H1 (cell line): ENCODE measurements at regions not wholly inside any gene's neighbourhood (a gene's known extent, or its start where the extent isn't known, plus 50 kb on each side); places are given as distances from the start of the nearest gene placed in this dataset.

ENCODE experiments used
- CTCF ChIA-PET: fragments of 300-600 bp; sonication (Branson Sonifier 250); formaldehyde crosslinking; loops from one replicate; lab custom pipeline; 2021; ENCODE audit not compliant: partially characterized antibody; lab: Charles Lee
- POLR2A ChIA-PET: fragments of 300-600 bp; sonication (Branson Sonifier 250); formaldehyde crosslinking; loops from one replicate; lab custom pipeline; 2021; ENCODE audit warnings: inconsistent platforms; ENCODE audit not compliant: partially characterized antibody; lab: Charles Lee
- DNase-seq, 2 experiments: peaks; one replicate each; pipeline versions ENCODE4 v3.0.0 to v3.0.0-alpha.2; 2010 to 2022; ENCODE audit warnings: low spot score in 2 of 2, low read depth in 1 of 2, mixed read lengths in 1 of 2
- FAIRE-seq: peaks from 2 replicates; lab custom pipeline; 2011; peaks lifted over from hg19 to GRCh38; lab: Jason Lieb, UNC
- H2AFZ ChIP-seq: 2 replicates; pipeline ENCODE4 v1.8.1; 2012; ENCODE audit warnings: low read length, inconsistent platforms
- H2AK5ac ChIP-seq: 2 replicates; pipeline ENCODE4 v1.6.1; 2013; ENCODE audit warnings: low read depth, low read length
- H2BK120ac ChIP-seq: replicated peaks from 2 replicates; pipeline ENCODE3; 2013; ENCODE audit warnings: low read depth, low read length, inconsistent platforms
- H2BK12ac ChIP-seq: 2 replicates; pipeline ENCODE4 v1.6.1; 2013; ENCODE audit warnings: low read depth, low read length
- H2BK15ac ChIP-seq: 2 replicates; pipeline ENCODE4 v1.6.1; 2013; ENCODE audit warnings: low read length
- H2BK20ac ChIP-seq: 2 replicates; pipeline ENCODE4 v1.6.1; 2013; ENCODE audit warnings: low read length
- H2BK5ac ChIP-seq: 2 replicates; pipeline ENCODE4 v1.6.1; 2013; ENCODE audit warnings: low read depth, low read length
- H3K14ac ChIP-seq: 2 replicates; pipeline ENCODE4 v1.6.1; 2013; ENCODE audit warnings: inconsistent platforms; ENCODE audit not compliant: insufficient read length
- H3K18ac ChIP-seq: 2 replicates; pipeline ENCODE4 v1.6.1; 2013; ENCODE audit warnings: low read length; ENCODE audit errors: extremely low read depth
- H3K23ac ChIP-seq: 2 replicates; pipeline ENCODE4 v1.6.1; 2013; ENCODE audit warnings: inconsistent platforms; ENCODE audit not compliant: insufficient read length
- H3K23me2 ChIP-seq: 2 replicates; pipeline ENCODE4 v1.6.1; 2013; ENCODE audit warnings: low read depth, low read length
- H3K27ac ChIP-seq: 2 replicates; pipeline ENCODE4 v1.6.1; 2011; ENCODE audit warnings: low read depth, low read length, inconsistent platforms
- H3K27me3 ChIP-seq, 4 experiments: replicated peaks in 1 of 4; 1 replicate in 1 of 4; 2 replicates in 3 of 4; pipeline versions ENCODE4 v1.6.1 to v1.8.1; 2011 to 2013; ENCODE audit warnings: low read length in 3 of 4, mild to moderate bottlenecking in 3 of 4, inconsistent platforms in 2 of 4, mixed read lengths in 2 of 4, moderate library complexity in 1 of 4; ENCODE audit not compliant: control insufficient read depth in 3 of 4, insufficient read depth in 3 of 4; ENCODE audit errors: extremely low read depth in 1 of 4
- H3K36me3 ChIP-seq, 4 experiments: 2 replicates each; pipeline versions ENCODE4 v1.6.1 to v1.8.1; 2011 to 2013; ENCODE audit warnings: mild to moderate bottlenecking in 4 of 4, low read length in 3 of 4, moderate library complexity in 2 of 4, control low read depth in 1 of 4, inconsistent platforms in 1 of 4; ENCODE audit not compliant: insufficient read depth in 4 of 4, control insufficient read depth in 2 of 4
- H3K4ac ChIP-seq: replicated peaks from 2 replicates; pipeline ENCODE3; 2013; ENCODE audit warnings: low read length, low read depth, mixed read lengths, inconsistent platforms; ENCODE audit not compliant: insufficient read length
- H3K4me1 ChIP-seq, 4 experiments: replicated peaks in 1 of 4; 1 replicate in 1 of 4; 2 replicates in 3 of 4; pipeline versions ENCODE4 v1.6.1 to v1.8.1; 2011 to 2013; ENCODE audit warnings: low read length in 3 of 4, inconsistent platforms in 2 of 4, mixed read lengths in 1 of 4; ENCODE audit not compliant: insufficient read depth in 4 of 4, control insufficient read depth in 3 of 4
- H3K4me2 ChIP-seq, 2 experiments: 2 replicates each; pipeline versions ENCODE4 v1.6.1 to v1.8.1; 2011 to 2013; ENCODE audit warnings: low read depth in 2 of 2, low read length in 2 of 2, control low read depth in 1 of 2, inconsistent platforms in 1 of 2, mild to moderate bottlenecking in 1 of 2; ENCODE audit not compliant: insufficient read depth in 1 of 2
- H3K4me3 ChIP-seq, 4 experiments: fragments of 200-600, 300-600 bp in 1 of 4; sonication (generic), shearing (Covaris generic), sonication (Bioruptor Twin) in 1 of 4; 2 replicates each; pipeline versions ENCODE4 v1.5.1 to v1.8.1; 2011 to 2016; ENCODE audit warnings: low read length in 4 of 4, low read depth in 3 of 4, control low read depth in 2 of 4, inconsistent platforms in 2 of 4, mild to moderate bottlenecking in 2 of 4, mixed read lengths in 1 of 4, moderate library complexity in 1 of 4; ENCODE audit not compliant: insufficient read depth in 2 of 4; ENCODE audit errors: extremely low read depth in 1 of 4
- H3K56ac ChIP-seq: replicated peaks from 2 replicates; pipeline ENCODE3; 2013; ENCODE audit warnings: low read depth, mild to moderate bottlenecking, mixed read lengths, low read length, inconsistent platforms; ENCODE audit not compliant: insufficient read length
- H3K79me1 ChIP-seq: 2 replicates; pipeline ENCODE4 v1.6.1; 2013; ENCODE audit warnings: low read depth, low read length, control low read depth
- H3K79me2 ChIP-seq, 2 experiments: 2 replicates each; pipeline versions ENCODE4 v1.6.1 to v1.8.1; 2012 to 2013; ENCODE audit warnings: low read length in 2 of 2, mild to moderate bottlenecking in 2 of 2, inconsistent platforms in 1 of 2; ENCODE audit not compliant: insufficient read depth in 2 of 2, control insufficient read depth in 1 of 2
- H3K9ac ChIP-seq, 4 experiments: replicated peaks in 1 of 4; 1 replicate in 1 of 4; 2 replicates in 3 of 4; pipeline versions ENCODE4 v1.6.1 to v1.8.1; 2011 to 2013; ENCODE audit warnings: low read depth in 3 of 4, low read length in 3 of 4, control low read depth in 2 of 4, mild to moderate bottlenecking in 2 of 4, moderate library complexity in 2 of 4, inconsistent platforms in 1 of 4; ENCODE audit errors: extremely low read depth in 1 of 4
- H3K9me3 ChIP-seq, 2 experiments: 2 replicates each; pipeline versions ENCODE4 v1.6.1 to v1.8.1; 2012 to 2013; ENCODE audit warnings: mild to moderate bottlenecking in 2 of 2, moderate library complexity in 2 of 2, control low read depth in 1 of 2, inconsistent platforms in 1 of 2, low read depth in 1 of 2, low read length in 1 of 2, mixed read lengths in 1 of 2; ENCODE audit not compliant: insufficient read depth in 2 of 2
- H4K20me1 ChIP-seq, 2 experiments: replicated peaks in 1 of 2; 2 replicates each; pipeline versions ENCODE3 to v1.8.1; 2011 to 2013; ENCODE audit warnings: inconsistent platforms in 2 of 2, low read length in 2 of 2, mild to moderate bottlenecking in 1 of 2; ENCODE audit not compliant: insufficient read depth in 2 of 2, control insufficient read depth in 1 of 2
- H4K5ac ChIP-seq: 2 replicates; pipeline ENCODE4 v1.6.1; 2013; ENCODE audit warnings: low read length, low read depth, mixed read lengths, inconsistent platforms; ENCODE audit not compliant: insufficient read length
- H4K8ac ChIP-seq: 2 replicates; pipeline ENCODE4 v1.8.0; 2013; ENCODE audit warnings: mild to moderate bottlenecking, moderate library complexity, low read length, inconsistent platforms; ENCODE audit not compliant: insufficient read depth; ENCODE audit errors: extremely low read depth
- H4K91ac ChIP-seq: replicated peaks from 2 replicates; pipeline ENCODE3; 2013; ENCODE audit warnings: low read length, mixed read lengths, inconsistent platforms; ENCODE audit not compliant: insufficient read length
- BACH1 ChIP-seq: IDR thresholded peaks from 2 replicates; pipeline ENCODE4 v1.6.1; 2012; ENCODE audit warnings: low read length, improper control_type of control experiment
- CBX5 ChIP-seq: fragments of 300-800, 300-1000 bp; sonication (generic); IDR thresholded peaks from 2 replicates; pipeline ENCODE4 v1.7.1; 2016; ENCODE audit warnings: antibody characterized with exemption, low read length, low read depth
- CBX8 ChIP-seq: fragments of 300-800, 300-1000 bp; sonication (generic); IDR thresholded peaks from 2 replicates; pipeline ENCODE4 v1.7.1; 2016; ENCODE audit warnings: low read depth, low read length, borderline replicate concordance
- CEBPB ChIP-seq: IDR thresholded peaks from 2 replicates; pipeline ENCODE4 v1.6.1; 2012; ENCODE audit warnings: low read depth, low read length
- CHD1 ChIP-seq: IDR thresholded peaks from 2 replicates; pipeline ENCODE4 v1.6.1; 2012; ENCODE audit warnings: low read depth, low read length, improper control_type of control experiment
- EP300 ChIP-seq, 2 experiments: IDR thresholded peaks; 1 replicate in 1 of 2; 2 replicates in 1 of 2; pipeline ENCODE4 v1.6.1; 2011 to 2012; ENCODE audit warnings: low read depth in 2 of 2, low read length in 2 of 2, mild to moderate bottlenecking in 2 of 2, borderline replicate concordance in 1 of 2, inconsistent platforms in 1 of 2, moderate library complexity in 1 of 2
- GABPA ChIP-seq: IDR thresholded peaks from 2 replicates; pipeline ENCODE4 v1.6.1; 2011; ENCODE audit warnings: mild to moderate bottlenecking, low read length, moderate library complexity, borderline replicate concordance; ENCODE audit not compliant: insufficient read depth
- JUN ChIP-seq: IDR thresholded peaks from 2 replicates; pipeline ENCODE4 v1.6.1; 2011; ENCODE audit warnings: low read depth, mild to moderate bottlenecking, improper control_type of control experiment, low read length
- JUND ChIP-seq: IDR thresholded peaks from 2 replicates; pipeline ENCODE4 v1.6.1; 2011; ENCODE audit warnings: mild to moderate bottlenecking, improper control_type of control experiment, low read length
- NANOG ChIP-seq: IDR thresholded peaks from 2 replicates; pipeline ENCODE4 v1.6.1; 2011; ENCODE audit warnings: low read length, low read depth, mild to moderate bottlenecking, inconsistent platforms; ENCODE audit not compliant: insufficient read depth, poor library complexity, severe bottlenecking
- POLR2AphosphoS5 ChIP-seq: IDR thresholded peaks from 2 replicates; pipeline ENCODE4 v1.6.1; 2011; ENCODE audit warnings: low read depth, low read length
- RNF2 ChIP-seq: fragments of 200-900, 300-1000 bp; sonication (generic); IDR thresholded peaks from 2 replicates; pipeline ENCODE4 v1.7.1; 2016; ENCODE audit warnings: borderline replicate concordance, low read depth, mild to moderate bottlenecking, antibody characterized with exemption, low read length; ENCODE audit not compliant: poor library complexity, severe bottlenecking; ENCODE audit errors: missing control alignments
- SIX5 ChIP-seq: IDR thresholded peaks from 2 replicates; pipeline ENCODE4 v1.6.1; 2011; ENCODE audit warnings: mild to moderate bottlenecking, low read depth, low read length
- WGBS, 2 experiments: shearing (Covaris generic) in 1 of 2; methylation state at CpG; one replicate each; pipeline versions ENCODE4 v1.1.6 to v1.1.7; 2013 to 2015; ENCODE audit warnings: low lambda C conversion rate in 2 of 2, mixed read lengths in 2 of 2, inconsistent platforms in 1 of 2, low coverage in 1 of 2, missing lambda C conversion rate in 1 of 2; ENCODE audit not compliant: insufficient replicate concordance in 2 of 2, insufficient coverage in 1 of 2, insufficient read length in 1 of 2; ENCODE audit errors: extremely low coverage in 1 of 2, missing lambda C conversion rate in 1 of 2; 5-methylcytosine and 5-hydroxymethylcytosine counted together
- TF ChIP-seq, protein P1 (sequence below): IDR thresholded peaks from 2 replicates; pipeline ENCODE4 v1.6.1; 2012; ENCODE audit warnings: inconsistent platforms

DNA sequence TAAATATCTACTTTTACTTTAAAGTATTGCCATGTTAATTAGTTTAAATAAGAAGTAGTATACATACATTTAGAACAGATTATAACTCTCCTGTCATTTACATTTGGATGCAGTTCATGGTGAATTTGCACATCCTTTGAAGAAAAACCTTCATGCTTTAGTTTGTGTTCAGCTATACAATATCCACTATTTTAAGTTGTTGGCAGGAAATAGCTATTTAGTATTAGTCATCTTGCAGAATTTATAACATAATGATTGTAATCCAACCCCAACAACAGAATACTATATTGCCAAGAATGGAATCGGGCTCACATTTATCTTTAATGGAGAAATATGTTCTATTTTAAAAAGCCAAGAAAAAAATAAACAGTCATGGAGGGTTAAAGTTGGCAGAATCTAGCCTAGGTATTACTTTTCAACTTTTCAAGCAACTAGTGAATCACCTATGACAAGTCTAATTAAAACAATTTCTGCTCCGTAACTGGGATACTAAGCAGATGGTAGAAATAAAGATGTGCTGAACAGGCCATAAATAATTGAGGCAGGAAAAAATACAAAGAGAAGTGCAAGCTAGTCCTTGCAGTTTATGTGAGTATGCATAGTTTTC, 1170.6 kb upstream of the NUDT12 start:
- Histone ChIP-seq H2BK12ac (no peak overlapping the region), H3K23ac (no peak overlapping the region), H2AK5ac (no peak overlapping the region), H3K27ac (no peak overlapping the region), H4K5ac (no peak overlapping the region), H2BK5ac (no peak overlapping the region), H3K18ac (no peak overlapping the region), H2BK15ac (no peak overlapping the region), H3K79me1 (no peaks in the 10 kb centered on the region), H2BK120ac (no peak overlapping the region), H4K91ac (no peak overlapping the region), H3K4me3 (no peak overlapping the region), H3K56ac (no peak overlapping the region), H3K4ac (no peak overlapping the region), H3K23me2 (no peaks in the 10 kb centered on the region), H3K79me2 (no peaks in the 10 kb centered on the region), H3K9ac (no peak overlapping the region), H3K27me3 (no peaks in the 10 kb centered on the region), H3K36me3 (no peaks in the 10 kb centered on the region), H2BK20ac (no peak overlapping the region), H4K8ac (no peak overlapping the region), H2AFZ (no peak overlapping the region), H4K20me1 (no peaks in the 10 kb centered on the region), H3K9me3 (no peaks in the 10 kb centered on the region), H3K14ac (no peak overlapping the region), H3K4me2 (no peak overlapping the region), H3K4me1 (no peaks in the 10 kb centered on the region)
- DNase-seq (no peak), FAIRE-seq (no peak)
- 94% methylated on average over 2 of the region's 2 CpGs; no CpG with 5 or more reads in 1 of the 2 experiments for WGBS, 2 experiments
- CTCF ChIA-PET: interaction anchor here (1.6 kb wide), 1 partner anchor 67 kb away, joined by 3 read pairs; no protein-coding TSS in a partner anchor
- TF ChIP-seq EP300 (IDR thresholded peaks at IDR 0.05; ENCODE audit: borderline replicate concordance in 1 of 2, low read depth in 2 of 2, low read length in 2 of 2) (no peak), JUND (no peak), CBX5 (no peak), GABPA (no peak), SIX5 (no peak), JUN (no peak), RNF2 (no peak), CBX8 (no peak), CHD1 (no peak), POLR2AphosphoS5 (no peak), CEBPB (no peak), NANOG (no peak), BACH1 (no peak)
- TF ChIP-seq, protein P1, sequence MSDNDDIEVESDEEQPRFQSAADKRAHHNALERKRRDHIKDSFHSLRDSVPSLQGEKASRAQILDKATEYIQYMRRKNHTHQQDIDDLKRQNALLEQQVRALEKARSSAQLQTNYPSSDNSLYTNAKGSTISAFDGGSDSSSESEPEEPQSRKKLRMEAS: no peak
- POLR2A ChIA-PET: no interaction called here
